GM12875 (cell line): ENCODE measurements at regions not wholly inside any gene's neighbourhood (a gene's known extent, or its start where the extent isn't known, plus 50 kb on each side); places are given as distances from the start of the nearest gene placed in this dataset.

Experiments
- H3K4me3 ChIP-seq: one replicate; pipeline ENCODE4 v1.5.1; 2011; ENCODE audit warnings: low read depth, low read length, control low read depth
- CTCF ChIP-seq: IDR thresholded peaks from 2 replicates; pipeline ENCODE4 v1.5.1; 2011; ENCODE audit warnings: low read depth, mild to moderate bottlenecking, control low read depth, inconsistent platforms, low read length, moderate library complexity, borderline replicate concordance; ENCODE audit not compliant: insufficient read depth

GRCh38 chr3:137259701-137260100 is 301.9 kb downstream of the IL20RB start:
- TF ChIP-seq CTCF: no peak
- no peak overlapping the region for H3K4me3 ChIP-seq

GRCh38 chr3:137264071-137264820 is 306.5 kb downstream of the IL20RB start:
- H3K4me3 ChIP-seq: no peak overlapping the region
- no peak for TF ChIP-seq CTCF

- no peak overlapping the region for H3K4me3 ChIP-seq
- TF ChIP-seq CTCF: no peak
Measured at GRCh38 chr3:137264843-137265330, 307.1 kb downstream of the IL20RB start.

GRCh38 chr3:137282871-137283270 is 325.1 kb downstream of the IL20RB start:
- no peak for TF ChIP-seq CTCF

GRCh38 chr3:137285924-137286323 is 328.1 kb downstream of the IL20RB start:
- H3K4me3 ChIP-seq: no peak overlapping the region
- TF ChIP-seq CTCF: no peak

More at GRCh38 chr3:137282871-137283270, 325.1 kb downstream of the IL20RB start:
- H3K4me3 ChIP-seq: no peak overlapping the region

GRCh38 chr3:137293086-137293485 is 335.3 kb downstream of the IL20RB start:
- TF ChIP-seq CTCF: no peak
- H3K4me3 ChIP-seq: no peak overlapping the region

GRCh38 chr3:137294139-137294538 is 336.4 kb downstream of the IL20RB start:
- TF ChIP-seq CTCF: no peak
- H3K4me3 ChIP-seq: no peak overlapping the region
